SK-N-SH (cell line): ENCODE measurements at regions not wholly inside any gene's neighbourhood (a gene's known extent, or its start where the extent isn't known, plus 50 kb on each side); places are given as distances from the start of the nearest gene placed in this dataset.

Source experiments
- CHD2 ChIP-seq: fragments of 150-350 bp; IDR thresholded peaks from 2 replicates; pipeline ENCODE4 v1.6.1; 2018; ENCODE audit warnings: low read length; ENCODE audit not compliant: partially characterized antibody
- EP300 ChIP-seq, 2 experiments: IDR thresholded peaks; 2 replicates each; pipeline versions ENCODE4 v1.4.0 to v1.6.1; 2012; ENCODE audit warnings: borderline replicate concordance in 1 of 2, low read depth in 1 of 2, low read length in 1 of 2
- FOSL2 ChIP-seq: IDR thresholded peaks from 2 replicates; pipeline ENCODE4 v1.4.0; 2012; ENCODE audit warnings: low read depth, mild to moderate bottlenecking, moderate library complexity, borderline replicate concordance
- GABPA ChIP-seq: IDR thresholded peaks from 2 replicates; pipeline ENCODE4 v1.4.0; 2012; ENCODE audit warnings: low read depth, mild to moderate bottlenecking
- MXI1 ChIP-seq: IDR thresholded peaks from 2 replicates; pipeline ENCODE4 v1.6.1; 2012; ENCODE audit warnings: mild to moderate bottlenecking, low read depth, low read length, improper control_type of control experiment
- POLR2AphosphoS5 ChIP-seq: IDR thresholded peaks from 2 replicates; pipeline ENCODE4 v1.6.1; 2012; ENCODE audit warnings: low read depth, low read length
- RAD21 ChIP-seq: IDR thresholded peaks from 2 replicates; pipeline ENCODE4 v1.6.1; 2012; ENCODE audit warnings: mild to moderate bottlenecking, low read length
- SIN3A ChIP-seq: IDR thresholded peaks from 2 replicates; pipeline ENCODE4 v1.6.1; 2012; ENCODE audit warnings: low read depth, mild to moderate bottlenecking, low read length, moderate library complexity, borderline replicate concordance
- TAF1 ChIP-seq: IDR thresholded peaks from 2 replicates; pipeline ENCODE4 v1.6.1; 2012; ENCODE audit warnings: low read depth, mild to moderate bottlenecking, low read length, moderate library complexity, borderline replicate concordance
- TF ChIP-seq, protein P1 (sequence below): fragments of 200-600 bp; sonication (generic); IDR thresholded peaks from 2 replicates; pipeline ENCODE4 v1.6.1; 2017; ENCODE audit warnings: antibody characterized with exemption, mild to moderate bottlenecking, moderate library complexity
- TF ChIP-seq, protein P2 (sequence below): IDR thresholded peaks from 2 replicates; pipeline ENCODE4 v1.6.1; 2012; ENCODE audit warnings: mild to moderate bottlenecking, low read depth, low read length, moderate library complexity
- TF ChIP-seq, protein P3 (sequence below): IDR thresholded peaks from 2 replicates; pipeline ENCODE4 v1.4.0; 2012; ENCODE audit warnings: low read depth
- TF ChIP-seq, protein P4 (sequence below): fragments of 150-350 bp; IDR thresholded peaks from 2 replicates; pipeline ENCODE4 v1.6.1; 2017; ENCODE audit warnings: antibody characterized with exemption, low read length, low read depth, borderline replicate concordance

DNA sequence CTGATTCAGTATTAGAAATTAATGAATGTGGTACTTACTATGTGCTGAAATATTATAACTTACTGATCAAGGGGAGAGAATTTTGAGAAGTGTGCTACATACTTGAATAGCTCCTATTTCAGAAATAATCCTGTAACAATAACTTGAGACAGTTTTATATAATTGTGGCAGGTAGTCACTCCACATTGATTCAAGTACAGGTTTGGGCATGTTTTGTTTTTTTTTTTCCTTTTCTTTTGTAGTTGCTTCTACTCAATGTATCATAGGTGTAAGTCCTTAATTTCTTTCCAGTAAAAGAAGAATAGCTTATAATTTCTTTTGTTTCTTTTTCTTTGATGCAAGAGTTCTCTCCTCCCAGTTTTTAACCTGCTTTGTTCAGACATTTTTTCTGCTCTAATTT lies 86.1 kb upstream of the ADGRL2 start:
- no peak for TF ChIP-seq EP300 (IDR thresholded peaks at IDR 0.05; ENCODE audit: borderline replicate concordance in 1 of 2, low read depth in 1 of 2, low read length in 1 of 2)
- TF ChIP-seq, protein P1, sequence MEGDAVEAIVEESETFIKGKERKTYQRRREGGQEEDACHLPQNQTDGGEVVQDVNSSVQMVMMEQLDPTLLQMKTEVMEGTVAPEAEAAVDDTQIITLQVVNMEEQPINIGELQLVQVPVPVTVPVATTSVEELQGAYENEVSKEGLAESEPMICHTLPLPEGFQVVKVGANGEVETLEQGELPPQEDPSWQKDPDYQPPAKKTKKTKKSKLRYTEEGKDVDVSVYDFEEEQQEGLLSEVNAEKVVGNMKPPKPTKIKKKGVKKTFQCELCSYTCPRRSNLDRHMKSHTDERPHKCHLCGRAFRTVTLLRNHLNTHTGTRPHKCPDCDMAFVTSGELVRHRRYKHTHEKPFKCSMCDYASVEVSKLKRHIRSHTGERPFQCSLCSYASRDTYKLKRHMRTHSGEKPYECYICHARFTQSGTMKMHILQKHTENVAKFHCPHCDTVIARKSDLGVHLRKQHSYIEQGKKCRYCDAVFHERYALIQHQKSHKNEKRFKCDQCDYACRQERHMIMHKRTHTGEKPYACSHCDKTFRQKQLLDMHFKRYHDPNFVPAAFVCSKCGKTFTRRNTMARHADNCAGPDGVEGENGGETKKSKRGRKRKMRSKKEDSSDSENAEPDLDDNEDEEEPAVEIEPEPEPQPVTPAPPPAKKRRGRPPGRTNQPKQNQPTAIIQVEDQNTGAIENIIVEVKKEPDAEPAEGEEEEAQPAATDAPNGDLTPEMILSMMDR = no peak
- no peak for TF ChIP-seq FOSL2
- no peak for TF ChIP-seq GABPA
- no peak for TF ChIP-seq POLR2AphosphoS5
- TF ChIP-seq, protein P2, sequence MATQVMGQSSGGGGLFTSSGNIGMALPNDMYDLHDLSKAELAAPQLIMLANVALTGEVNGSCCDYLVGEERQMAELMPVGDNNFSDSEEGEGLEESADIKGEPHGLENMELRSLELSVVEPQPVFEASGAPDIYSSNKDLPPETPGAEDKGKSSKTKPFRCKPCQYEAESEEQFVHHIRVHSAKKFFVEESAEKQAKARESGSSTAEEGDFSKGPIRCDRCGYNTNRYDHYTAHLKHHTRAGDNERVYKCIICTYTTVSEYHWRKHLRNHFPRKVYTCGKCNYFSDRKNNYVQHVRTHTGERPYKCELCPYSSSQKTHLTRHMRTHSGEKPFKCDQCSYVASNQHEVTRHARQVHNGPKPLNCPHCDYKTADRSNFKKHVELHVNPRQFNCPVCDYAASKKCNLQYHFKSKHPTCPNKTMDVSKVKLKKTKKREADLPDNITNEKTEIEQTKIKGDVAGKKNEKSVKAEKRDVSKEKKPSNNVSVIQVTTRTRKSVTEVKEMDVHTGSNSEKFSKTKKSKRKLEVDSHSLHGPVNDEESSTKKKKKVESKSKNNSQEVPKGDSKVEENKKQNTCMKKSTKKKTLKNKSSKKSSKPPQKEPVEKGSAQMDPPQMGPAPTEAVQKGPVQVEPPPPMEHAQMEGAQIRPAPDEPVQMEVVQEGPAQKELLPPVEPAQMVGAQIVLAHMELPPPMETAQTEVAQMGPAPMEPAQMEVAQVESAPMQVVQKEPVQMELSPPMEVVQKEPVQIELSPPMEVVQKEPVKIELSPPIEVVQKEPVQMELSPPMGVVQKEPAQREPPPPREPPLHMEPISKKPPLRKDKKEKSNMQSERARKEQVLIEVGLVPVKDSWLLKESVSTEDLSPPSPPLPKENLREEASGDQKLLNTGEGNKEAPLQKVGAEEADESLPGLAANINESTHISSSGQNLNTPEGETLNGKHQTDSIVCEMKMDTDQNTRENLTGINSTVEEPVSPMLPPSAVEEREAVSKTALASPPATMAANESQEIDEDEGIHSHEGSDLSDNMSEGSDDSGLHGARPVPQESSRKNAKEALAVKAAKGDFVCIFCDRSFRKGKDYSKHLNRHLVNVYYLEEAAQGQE = no peak
- TF ChIP-seq, protein P3, sequence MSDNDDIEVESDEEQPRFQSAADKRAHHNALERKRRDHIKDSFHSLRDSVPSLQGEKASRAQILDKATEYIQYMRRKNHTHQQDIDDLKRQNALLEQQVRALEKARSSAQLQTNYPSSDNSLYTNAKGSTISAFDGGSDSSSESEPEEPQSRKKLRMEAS = no peak
- no peak for TF ChIP-seq SIN3A
- TF ChIP-seq CHD2 = no peak
- TF ChIP-seq MXI1 = no peak
- no peak for TF ChIP-seq RAD21
- TF ChIP-seq TAF1 = no peak
- TF ChIP-seq, protein P4, sequence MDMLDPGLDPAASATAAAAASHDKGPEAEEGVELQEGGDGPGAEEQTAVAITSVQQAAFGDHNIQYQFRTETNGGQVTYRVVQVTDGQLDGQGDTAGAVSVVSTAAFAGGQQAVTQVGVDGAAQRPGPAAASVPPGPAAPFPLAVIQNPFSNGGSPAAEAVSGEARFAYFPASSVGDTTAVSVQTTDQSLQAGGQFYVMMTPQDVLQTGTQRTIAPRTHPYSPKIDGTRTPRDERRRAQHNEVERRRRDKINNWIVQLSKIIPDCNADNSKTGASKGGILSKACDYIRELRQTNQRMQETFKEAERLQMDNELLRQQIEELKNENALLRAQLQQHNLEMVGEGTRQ = no peak
